Fibroblast of skin of scalp (primary cell): ENCODE measurements at regions not wholly inside any gene's neighbourhood (a gene's known extent, or its start where the extent isn't known, plus 50 kb on each side); places are given as distances from the start of the nearest gene placed in this dataset.
A peak's percentile ranks its signal among the peaks of the same experiment; 100 is the strongest.
"Not testable (repeated sequence)": the region's sequence is repeated elsewhere in the genome, so short reads cannot be mapped to it uniquely, and the experiment has no call there.

Experiments used
- DNase-seq: peaks from one replicate; pipeline ENCODE4 v3.0.0-alpha.2; 2013

DNA sequence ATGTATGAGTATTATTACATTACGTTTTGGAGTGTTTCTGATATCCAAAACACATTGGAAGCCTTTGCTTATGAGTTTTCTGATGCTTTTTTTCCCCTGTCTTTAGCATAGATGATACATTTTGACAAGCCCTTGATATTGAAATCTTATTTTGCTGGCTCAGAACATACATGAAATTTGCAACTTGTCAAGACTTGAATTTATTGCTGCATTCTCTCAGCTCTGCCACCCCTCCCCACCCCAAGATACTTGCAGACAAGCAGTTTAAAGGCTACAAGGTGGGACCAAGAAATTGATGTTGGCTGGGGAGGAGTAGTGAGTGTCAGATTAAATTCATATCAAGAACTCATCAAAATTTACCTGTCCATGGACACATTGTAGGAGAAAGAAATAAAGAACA lies 160.2 kb downstream of the GJA1 start:
- no peak for DNase-seq

DNA sequence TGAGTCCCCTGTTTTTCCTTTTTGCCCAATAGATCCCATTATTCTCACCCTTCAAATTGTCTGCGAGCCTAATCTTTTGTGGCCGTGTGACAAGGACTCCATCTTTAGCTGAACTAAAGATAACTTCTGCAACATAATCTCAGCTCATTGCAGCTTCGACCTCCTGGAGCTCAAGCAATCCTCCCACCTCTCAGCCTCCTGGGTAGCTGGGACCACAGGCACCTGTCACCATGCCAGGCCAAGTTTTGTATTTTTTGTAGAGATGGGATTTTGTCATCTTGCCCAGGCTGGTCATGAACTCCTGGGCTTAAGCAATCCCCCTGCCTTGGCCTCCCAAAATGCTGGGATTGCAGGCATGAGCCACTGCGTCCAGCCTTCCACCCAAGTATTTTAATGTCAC lies 161.0 kb downstream of the GJA1 start:
- no peak for DNase-seq

DNA sequence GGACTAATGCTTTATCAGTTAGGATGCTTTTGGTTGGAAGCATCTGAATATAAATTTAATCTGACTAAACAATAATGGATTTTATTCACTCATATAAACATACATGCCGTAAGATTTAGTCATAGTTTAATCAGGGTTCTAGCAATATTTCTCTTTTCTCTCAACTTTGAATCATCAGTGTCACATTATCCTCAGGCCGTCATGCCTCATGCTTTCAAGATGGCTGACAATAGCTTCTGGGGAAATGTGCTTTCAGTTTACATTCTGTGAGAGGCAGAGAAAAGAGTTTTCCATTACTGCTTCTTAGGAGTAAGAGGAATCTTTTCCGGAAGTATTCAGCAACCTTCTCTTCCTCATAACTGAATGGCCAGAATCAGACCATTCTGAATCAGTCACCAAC lies 162.2 kb downstream of the GJA1 start:
- peak; percentile 66 for DNase-seq

DNA sequence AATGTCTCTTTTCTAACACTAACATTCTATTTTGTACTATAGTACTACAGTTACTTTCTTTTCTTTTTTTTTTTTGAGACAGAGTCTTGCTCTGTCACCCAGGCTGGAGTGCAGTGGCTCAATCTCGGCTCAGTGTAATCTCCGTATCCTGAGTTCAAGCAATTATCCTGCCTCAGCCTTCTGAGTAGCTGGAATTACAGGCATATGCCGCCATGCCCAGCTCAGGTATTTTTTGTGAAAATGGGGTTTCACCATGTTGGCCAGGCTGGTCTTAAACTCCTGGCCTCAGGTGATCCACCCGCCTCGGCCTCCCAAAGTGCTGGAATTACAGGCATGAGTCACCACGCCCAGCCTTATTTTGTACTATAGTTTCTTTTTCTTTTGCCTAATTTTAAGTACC lies 163.9 kb downstream of the GJA1 start:
- not testable (repeated sequence) for DNase-seq

DNA sequence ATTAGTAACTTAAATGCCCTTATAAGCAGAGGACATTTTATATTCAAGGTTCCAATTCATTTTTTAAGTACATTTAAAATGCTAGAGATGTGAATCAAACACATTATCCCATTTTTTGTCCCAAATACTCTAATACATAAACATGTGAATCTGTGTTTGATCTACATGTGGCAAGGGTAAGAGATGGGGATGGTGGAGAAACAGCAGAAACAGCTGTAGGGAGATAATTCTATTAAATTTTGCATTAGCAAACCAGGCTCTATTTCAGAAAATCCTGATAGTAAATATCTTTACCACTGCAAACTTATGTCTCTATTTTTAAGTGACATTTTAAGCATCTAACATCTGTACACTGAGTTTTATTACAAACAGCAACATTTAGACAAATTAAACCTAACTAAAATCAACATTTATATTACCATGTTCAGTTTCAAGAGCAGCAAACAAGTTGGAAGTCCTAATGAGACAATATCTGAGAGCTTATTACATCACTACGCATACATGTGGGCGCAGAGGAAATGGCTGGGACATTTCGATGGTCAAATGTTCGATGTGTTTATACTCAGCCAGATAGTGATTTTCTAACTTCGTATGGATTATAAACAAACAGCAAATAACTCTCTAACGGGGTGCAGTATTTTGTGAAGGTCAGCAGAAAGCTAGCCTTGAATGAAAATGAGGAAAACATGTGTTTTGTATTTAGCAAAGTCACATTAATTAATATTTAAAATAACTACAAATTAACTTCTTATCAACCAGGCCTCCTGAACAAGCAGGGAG lies 165.1 kb downstream of the GJA1 start:
- no peak for DNase-seq

DNA sequence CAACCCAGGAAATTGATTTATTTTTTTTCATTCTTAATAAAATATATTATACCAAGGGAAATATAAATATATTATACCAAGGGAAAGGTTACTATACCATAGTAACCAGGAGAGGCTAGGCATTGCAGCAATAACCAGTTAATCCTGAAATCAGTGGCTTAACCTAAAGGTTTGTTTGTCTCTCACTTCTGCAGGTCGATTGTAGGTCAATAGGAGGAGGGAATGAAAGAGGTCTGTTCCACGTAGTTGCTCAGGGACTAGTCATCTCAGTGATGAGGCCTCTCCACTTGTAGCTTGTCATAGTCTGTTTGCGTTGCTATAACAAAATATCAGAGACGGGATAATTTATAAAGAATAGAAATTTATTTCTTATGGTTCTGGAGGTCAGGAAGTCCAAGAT lies 168.0 kb downstream of the GJA1 start:
- DNase-seq = no peak

DNA sequence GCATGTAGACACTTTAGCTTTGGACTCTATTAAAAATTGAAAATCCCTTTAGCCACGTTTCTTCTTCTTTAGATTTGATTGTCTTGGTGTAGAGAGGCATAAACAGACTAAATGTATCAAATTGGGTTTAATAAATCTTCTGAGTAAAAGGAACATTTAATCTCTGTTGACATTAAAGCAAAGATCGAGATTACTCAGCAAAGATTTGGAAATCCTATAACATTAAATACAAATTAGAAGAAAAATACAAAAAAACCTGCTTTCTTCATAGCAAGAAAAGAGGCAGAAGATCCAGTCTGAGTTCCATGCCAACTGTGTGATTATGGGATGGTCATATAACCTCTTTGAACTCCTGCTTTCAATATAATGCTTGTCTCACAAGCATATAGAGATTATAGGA lies 172.3 kb downstream of the GJA1 start:
- no peak for DNase-seq

DNA sequence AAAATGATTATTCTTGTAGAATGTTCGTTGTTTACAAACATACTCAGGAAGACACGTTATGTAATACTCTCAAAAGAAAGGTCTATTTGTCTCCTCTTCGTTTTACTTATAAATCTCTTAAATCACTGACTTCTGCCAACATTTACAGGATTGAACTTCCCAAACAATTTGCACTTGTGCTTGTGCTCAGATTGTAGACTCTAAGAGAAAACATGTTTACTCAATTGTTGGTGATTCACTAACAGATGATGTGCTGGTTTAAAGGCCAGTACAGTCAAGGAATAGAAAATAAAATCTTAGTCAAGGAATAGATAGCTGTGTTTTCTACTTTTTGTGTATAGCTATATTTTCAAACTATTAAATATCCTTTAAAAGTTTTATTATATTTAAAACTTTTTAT lies 172.8 kb downstream of the GJA1 start:
- DNase-seq = no peak

DNA sequence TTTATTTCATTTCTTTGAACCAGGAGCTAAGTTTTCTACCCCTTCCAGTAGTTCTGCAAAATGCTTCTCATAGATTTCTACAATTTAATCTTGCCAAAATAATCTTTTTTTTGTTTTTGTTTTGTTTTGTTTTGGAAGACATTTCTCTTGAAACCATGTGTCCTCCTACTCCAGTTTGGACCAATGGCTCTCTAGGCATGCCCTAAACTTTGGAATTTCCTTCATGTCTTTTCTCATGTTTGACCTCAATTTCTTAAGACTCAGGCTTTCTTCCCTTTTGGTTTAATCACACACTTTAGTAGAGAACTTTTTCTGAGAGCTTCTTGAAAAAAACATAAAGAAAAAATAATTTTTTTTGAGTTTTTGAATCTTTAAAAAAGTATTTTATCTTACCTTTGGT lies 173.8 kb downstream of the GJA1 start:
- no peak for DNase-seq

DNA sequence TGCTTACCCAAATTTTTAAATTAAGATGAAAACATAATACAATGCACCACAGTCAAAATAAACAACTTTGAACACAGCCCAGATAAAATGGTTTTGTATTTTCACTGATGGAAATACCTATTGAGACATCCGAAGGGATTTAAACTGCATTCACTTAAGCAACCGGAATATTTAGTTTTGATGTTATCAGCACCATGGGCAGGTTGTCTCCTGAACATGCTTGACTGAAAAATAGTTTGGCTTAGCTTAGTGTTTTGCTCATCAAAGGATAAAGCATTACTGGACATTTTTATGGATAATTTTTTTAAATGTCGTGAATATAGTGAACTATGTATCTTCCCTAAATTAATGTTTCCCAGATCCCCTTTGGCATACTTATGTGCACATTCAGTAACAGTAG lies 177.5 kb downstream of the GJA1 start:
- no peak for DNase-seq

DNA sequence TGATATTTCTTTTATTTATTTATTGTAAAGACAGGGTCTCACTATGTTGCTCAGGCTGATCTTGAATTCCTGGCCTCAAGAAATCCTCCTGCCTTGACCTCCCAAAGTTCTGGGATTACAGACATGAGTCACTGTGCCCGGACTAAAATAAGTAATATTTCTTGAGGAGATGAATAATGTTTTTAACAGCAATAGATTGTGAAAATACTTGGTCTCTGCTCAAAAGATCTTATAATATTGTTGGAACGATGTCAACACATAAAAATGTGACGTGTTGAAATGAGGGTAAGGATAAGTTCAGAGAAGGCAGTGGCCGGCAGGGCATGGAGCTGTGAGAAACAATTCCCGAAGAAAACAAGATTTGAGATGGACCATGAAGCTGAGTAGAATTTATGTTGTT lies 178.7 kb downstream of the GJA1 start:
- peak; percentile 69 for DNase-seq

DNA sequence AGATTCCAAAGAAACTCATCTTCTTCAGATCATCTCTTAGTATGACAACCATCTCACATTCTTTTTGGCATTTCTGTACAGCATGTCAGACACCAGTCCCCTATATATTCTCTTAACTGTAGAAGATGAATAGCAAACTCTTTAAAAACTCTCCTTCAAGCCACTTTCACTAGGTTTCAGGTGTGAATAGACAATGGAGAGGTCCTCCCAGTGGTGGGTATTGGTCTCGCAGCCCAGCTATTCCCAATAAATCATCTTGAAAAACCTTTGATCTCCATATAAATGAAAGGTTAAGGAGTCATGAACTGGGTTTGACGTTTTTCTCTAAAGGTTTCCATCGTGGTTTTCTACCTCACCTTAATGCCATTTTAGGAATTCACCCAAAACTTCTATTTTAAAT lies 180.0 kb downstream of the GJA1 start:
- no peak for DNase-seq

DNA sequence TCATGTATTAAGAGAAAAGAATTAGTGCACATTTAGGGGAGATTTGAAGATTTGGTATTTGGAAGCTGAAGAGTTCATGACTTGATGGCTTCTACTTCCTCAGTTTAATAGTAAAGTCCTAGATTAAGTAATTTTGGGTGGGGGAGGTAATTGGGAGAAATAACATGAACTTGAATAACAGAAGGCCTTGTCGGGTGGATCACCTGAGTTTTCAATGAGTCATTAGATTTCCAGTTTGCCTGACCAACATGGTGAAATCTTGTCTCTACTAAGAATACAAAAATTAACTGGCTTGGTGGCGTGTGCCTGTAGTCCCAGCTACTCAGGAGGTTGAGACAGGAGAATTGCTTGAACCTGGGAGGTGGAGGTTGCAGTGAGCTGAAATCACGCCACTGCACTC lies 181.0 kb downstream of the GJA1 start:
- no peak for DNase-seq

DNA sequence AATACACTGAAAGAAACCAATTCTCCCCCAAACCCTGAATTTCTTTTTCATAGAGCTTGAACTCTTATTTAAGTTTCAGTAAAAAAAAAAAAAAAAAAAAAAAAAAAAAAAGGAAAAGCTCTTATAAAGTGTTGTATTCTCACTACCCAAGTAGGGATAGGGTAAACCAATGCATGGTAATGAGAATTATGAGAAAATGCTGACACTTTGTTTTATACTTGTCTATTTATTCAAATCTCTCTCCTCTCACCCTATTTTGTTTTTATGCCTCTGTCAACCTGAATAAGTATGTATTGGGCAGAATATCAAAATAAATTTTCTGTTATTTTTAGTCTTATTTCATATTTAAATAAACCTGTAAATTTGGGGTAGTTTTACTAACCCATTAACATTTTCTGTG lies 181.9 kb downstream of the GJA1 start:
- DNase-seq = no peak

DNA sequence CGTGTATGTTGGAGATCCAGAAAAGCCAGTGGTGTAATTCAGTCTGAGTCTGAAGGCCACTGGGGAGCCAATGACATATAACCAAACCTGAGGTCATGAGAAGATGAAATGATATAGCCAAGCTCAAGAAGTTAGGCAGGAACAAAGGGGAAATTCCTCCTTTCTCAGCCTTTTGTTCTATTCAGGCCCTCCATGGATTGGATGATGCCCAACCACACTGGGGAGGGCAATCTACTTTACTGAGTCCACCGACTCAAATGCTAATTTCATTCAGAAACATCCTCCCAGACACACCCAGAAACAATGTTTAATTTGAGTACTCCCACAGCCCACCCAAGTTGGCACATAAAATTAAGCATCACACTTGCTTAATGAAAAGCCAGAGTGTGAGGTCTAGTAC lies 183.6 kb downstream of the GJA1 start:
- DNase-seq = no peak

DNA sequence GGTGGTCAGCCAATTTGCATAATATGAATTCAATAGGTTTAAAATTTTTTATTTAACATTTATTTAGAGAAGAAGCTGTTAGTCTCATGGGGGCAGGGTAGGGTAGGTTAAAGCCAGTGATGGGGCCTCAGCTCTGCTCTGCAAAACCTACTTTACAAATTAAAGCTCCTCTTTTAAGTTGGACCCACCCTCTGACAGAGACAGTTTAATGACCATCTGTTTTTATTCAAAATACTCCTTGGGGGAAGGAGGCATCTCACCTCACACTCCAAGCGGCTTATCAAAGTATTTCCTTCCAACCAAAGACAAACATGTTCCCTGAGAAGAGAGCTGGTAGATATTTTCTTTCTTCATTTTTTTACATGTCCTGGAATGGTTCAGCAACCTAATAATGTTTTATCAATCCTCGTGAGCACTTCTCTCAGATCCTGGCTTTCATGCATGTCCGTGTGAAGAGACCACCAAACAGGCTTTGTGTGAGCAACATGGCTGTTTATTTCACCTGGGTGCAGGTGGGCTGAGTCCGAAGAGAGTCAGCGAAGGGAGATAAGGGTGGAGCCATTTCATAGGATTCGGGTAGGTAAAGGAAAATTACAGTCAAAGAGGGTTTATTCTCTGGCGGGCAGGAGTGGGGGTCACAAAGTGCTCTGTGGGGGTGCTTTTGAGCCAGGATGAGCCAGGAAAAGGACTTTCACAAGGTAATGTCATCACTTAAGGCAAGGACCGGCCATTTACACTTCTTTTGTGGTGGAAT lies 184.7 kb downstream of the GJA1 start:
- no peak for DNase-seq

DNA sequence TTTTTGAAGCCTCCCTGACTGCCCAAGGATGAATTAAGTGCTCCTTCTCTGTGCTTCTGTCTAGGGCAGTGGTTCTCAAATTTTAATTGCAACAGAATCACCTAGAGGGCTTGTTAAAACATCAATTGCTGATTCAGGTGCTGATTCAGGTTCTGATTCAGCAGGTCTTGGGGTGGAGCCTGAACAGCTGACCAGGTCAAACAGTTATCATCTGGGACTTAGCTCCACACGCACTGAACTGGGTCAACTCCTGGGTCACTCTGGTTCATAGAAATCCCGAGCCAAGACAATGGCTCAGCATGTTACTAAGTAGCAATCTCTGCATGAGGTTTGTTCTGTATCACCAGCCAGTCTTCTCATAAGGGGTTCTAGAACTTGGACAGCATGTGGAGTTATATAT lies 192.3 kb downstream of the GJA1 start:
- no peak for DNase-seq

DNA sequence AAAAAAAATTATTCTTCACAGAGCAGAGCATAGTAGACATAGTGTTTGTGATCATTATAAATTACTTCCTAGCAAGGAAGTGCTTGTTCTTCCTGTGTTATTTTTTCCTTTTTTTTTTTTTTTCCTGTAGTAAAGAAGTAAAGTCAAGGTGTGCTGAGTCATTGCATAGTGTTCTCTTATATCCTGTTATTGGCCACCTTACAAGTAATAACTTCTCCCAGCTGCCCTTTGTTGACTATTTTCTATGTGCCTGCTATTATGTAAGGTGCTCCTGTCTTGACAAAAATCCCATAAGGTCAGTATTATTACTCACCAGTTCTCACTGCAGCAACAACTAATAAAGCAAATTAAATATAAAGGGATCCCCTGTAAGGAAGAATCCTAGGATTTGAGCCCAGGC lies 195.3 kb downstream of the GJA1 start:
- DNase-seq = no peak

DNA sequence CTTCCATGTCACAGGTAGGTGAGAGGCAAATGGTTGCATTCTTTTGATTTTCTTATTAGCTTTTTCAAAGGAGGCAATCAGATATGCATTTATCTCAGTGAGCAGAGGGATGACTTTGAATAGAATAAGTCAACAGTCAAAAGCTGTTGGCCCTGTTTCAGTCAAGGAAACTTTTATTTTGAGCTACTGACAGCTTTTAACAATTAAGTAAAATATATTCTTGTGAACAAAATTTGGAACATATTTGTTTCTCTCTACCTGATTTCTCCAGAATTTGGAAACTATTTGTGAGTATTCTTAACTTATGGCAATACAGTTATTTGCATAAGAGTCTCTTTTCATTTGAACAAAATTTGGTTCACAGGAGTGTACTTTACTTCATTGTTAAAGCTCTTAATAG lies 196.3 kb downstream of the GJA1 start:
- DNase-seq = not testable (repeated sequence)

DNA sequence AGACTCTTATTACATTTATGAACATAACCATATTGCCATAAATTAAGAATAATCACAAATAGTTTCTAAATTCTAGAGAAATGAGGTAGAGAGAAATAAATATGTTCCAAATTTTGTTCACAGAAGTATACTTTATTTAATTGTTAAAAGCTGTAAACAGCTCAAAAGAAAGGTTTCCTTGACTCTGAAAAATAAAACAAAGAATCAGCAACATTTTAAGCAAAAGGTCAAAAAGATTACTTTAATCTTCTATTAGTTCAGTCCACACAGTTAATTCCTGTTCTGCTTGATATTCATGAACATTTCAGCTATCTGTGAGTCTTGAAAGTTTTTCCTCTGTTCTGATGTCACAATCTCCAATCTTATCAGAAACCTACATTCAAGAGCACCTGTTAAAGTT lies 197.9 kb downstream of the GJA1 start:
- no peak for DNase-seq

DNA sequence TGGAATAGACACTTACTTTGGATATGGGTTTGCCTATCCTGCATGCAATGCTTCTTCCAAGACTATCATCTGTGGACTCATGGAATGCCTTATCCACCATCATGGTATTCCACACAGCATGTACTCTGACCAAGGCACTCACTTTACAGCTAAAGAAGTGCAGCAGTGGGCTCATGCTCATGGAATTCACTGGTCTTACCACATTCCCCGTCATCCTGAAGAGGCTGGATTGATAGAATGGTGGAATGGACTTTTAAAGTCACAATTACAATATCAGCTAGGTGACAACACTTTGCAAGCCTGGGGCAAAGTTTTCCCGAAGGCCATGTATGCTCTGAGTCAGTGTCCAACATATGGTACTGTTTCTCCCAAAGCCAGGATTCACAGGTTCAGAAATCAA lies 199.1 kb downstream of the GJA1 start:
- DNase-seq = not testable (repeated sequence)

DNA sequence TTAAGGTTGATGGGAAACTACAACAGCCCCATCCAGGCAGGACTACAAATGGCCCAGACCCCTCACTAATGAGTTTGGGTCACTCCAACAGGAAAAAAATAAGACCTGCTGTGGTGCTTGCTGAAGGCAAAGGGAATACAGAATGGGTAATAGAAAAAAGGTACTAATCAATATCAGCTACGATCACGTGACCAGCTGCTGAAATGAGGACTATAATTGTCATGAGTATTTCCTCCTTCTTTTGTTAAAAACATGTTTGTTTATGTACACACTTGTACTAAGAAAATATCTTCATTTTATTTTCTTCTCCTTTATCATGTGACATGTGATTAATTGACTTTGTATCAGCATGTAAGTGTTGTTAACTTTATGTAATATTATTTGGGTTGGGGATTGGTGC lies 199.9 kb downstream of the GJA1 start:
- DNase-seq = no peak

DNA sequence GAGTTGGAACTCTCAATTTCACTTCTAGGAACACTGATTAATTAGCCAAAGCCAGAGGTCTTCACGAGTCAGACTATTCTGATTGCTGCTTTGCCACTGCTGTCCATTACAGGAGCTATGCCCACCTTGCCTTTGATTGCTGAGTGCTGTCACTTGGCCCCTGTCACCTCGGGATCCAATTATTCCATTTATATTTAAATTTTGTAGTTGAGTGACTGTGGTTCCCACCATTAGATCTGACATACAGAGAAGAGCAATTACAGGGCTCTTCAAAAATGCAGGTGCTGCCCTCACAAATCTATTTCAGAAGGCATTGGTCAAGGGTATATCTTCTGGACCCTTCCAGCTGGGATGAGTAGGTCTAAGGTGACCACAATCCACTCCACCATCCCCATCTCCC lies 200.8 kb downstream of the GJA1 start:
- DNase-seq = not testable (repeated sequence)

DNA sequence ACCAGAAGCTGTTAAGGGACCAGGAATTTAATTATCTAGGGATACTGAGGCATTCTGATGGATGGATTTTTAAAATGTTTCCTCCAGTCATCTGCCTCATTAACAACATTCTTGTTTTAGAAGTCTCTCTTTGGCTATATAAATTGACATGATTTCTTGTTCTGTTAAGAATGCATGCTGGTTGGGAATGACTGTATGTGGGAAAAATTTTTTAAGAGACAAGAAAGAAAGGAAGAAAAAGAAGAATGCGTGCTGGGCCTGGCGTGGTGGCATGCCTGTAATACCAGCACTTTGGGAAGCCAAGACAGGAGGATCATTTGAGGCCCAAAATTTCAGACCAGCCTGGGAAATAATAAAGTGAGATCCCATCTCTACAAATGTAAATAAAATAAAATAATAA lies 203.6 kb downstream of the GJA1 start:
- DNase-seq = peak; percentile 87
